Activated naive CD4-positive, alpha-beta T cell treated with anti-CD3 and anti-CD28 coated beads for 36 hours (primary cell): ENCODE measurements at regions not wholly inside any gene's neighbourhood (a gene's known extent, or its start where the extent isn't known, plus 50 kb on each side); places are given as distances from the start of the nearest gene placed in this dataset.

Experiments used
- CTCF ChIA-PET: fragments of 350-600 bp; sonication (Branson Sonifier 250); formaldehyde crosslinking; loops from one replicate; lab custom pipeline; 2021; ENCODE audit warnings: antibody characterized with exemption; lab: Charles Lee
- DNase-seq: peaks from one replicate; pipeline ENCODE4 v3.0.0-alpha.2; 2020
- H3K27ac Mint-ChIP-seq: one replicate; pipeline ENCODE4 v1.8.0; 2021; ENCODE audit warnings: mild to moderate bottlenecking, mixed read lengths
- H3K27me3 Mint-ChIP-seq: one replicate; pipeline ENCODE4 v1.8.0; 2021; ENCODE audit warnings: low read depth, mixed read lengths
- H3K36me3 Mint-ChIP-seq: one replicate; pipeline ENCODE4 v1.8.0; 2021; ENCODE audit warnings: low read depth, mixed read lengths
- H3K4me1 Mint-ChIP-seq: one replicate; pipeline ENCODE4 v1.8.0; 2021; ENCODE audit warnings: low read depth, mixed read lengths
- H3K4me3 Mint-ChIP-seq: one replicate; pipeline ENCODE4 v1.8.0; 2021; ENCODE audit warnings: mild to moderate bottlenecking, moderate library complexity, mixed read lengths
- H3K9me3 Mint-ChIP-seq: one replicate; pipeline ENCODE4 v1.8.0; 2021; ENCODE audit warnings: mixed read lengths
- intact Hi-C: fragments of 100-400 bp; cut with micrococcal nuclease; formaldehyde crosslinking; loops from one replicate; pipeline ENCODE4 v1.15.1; 2023

DNA sequence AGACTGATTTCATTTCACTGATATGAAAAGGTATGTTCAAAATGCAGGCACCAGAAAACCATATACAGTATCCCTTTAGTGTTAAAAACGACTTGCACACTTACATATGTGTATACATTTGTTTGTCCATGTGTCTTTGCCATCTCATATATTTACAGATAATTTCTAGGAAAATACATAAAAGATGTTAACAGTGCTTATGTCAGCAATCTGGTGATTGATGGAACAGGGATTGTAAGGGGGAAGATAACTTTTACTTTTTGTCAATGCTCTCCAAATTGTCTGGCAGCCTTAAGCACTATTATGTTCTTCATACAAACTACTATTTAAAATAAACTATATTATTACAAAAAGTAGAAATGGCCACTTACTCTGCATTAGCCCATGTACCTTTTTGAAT is 238.5 kb upstream of the DEFB112 start:
- no peaks in the 10 kb centered on the region for H3K36me3 Mint-ChIP-seq
- H3K27ac Mint-ChIP-seq, result no peak overlapping the region
- H3K4me1 Mint-ChIP-seq, result no peaks in the 10 kb centered on the region
- intact Hi-C loops, result no loop called here
- no peaks in the 10 kb centered on the region for H3K27me3 Mint-ChIP-seq
- H3K4me3 Mint-ChIP-seq, result no peak overlapping the region
- DNase-seq, result no peak
- H3K9me3 Mint-ChIP-seq, result no peaks in the 10 kb centered on the region
- CTCF ChIA-PET, result no interaction called here

DNA sequence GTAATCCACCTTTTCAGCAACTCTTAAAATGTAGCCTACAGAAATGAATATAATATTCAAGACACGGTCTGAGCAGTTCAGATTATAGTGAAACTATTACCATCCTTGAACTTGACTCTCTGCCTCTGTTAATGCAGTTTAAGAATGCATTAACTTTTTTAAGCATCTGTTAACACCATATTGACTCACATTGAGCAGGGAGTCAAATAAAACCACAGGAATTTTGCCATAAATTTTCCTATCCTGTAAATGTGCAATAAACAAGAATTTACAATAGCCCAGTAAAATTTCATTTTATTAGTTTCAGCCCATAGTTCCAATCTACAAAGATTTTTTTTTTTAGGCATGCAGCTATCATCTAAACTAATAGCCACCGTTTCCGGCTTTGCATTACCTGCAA is 239.2 kb upstream of the DEFB112 start:
- CTCF ChIA-PET, result no interaction called here
- Mint-ChIP-seq H3K9me3 (no peaks in the 10 kb centered on the region), H3K4me1 (no peaks in the 10 kb centered on the region), H3K27ac (no peak overlapping the region), H3K27me3 (no peaks in the 10 kb centered on the region), H3K4me3 (no peak overlapping the region), H3K36me3 (no peaks in the 10 kb centered on the region)
- intact Hi-C loops, result no loop called here
- no peak for DNase-seq

GRCh38 chr6:50289366-50289765 is 239.6 kb upstream of the DEFB112 start:
- H3K27me3 Mint-ChIP-seq, result no peaks in the 10 kb centered on the region
- no peak overlapping the region for H3K27ac Mint-ChIP-seq
- no peak overlapping the region for H3K4me3 Mint-ChIP-seq
- no peaks in the 10 kb centered on the region for H3K4me1 Mint-ChIP-seq
- CTCF ChIA-PET, result interaction anchor here (0.6 kb wide), 1 partner anchor 145 kb away, joined by 4 read pairs; no protein-coding TSS in a partner anchor
- H3K36me3 Mint-ChIP-seq, result no peaks in the 10 kb centered on the region
- DNase-seq, result no peak
- H3K9me3 Mint-ChIP-seq, result no peaks in the 10 kb centered on the region
- intact Hi-C loops, result no loop called here

DNA sequence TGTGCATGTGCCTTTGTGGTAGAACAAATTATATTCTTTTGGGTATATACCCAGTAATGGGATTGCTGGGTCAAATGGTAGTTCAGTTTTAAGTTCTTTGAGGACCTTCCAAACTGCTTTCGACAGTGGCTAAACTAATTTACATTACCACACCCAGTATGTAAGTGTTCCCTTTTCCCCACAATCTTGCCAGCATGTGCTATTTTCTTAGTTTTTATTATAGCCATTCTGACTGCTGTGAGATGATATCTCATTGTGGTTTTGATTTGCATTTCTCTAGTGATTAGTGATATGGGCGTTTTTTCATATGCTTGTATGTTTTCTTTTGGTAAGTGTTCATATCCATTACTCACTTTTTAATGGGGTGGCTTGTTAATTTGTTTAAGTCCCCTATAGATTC is 251.6 kb upstream of the DEFB112 start:
- Mint-ChIP-seq H3K27ac (no peak overlapping the region), H3K36me3 (no peaks in the 10 kb centered on the region), H3K9me3 (peaks cover 12% of the 10 kb centered on the region), H3K4me3 (no peak overlapping the region), H3K27me3 (no peaks in the 10 kb centered on the region), H3K4me1 (no peaks in the 10 kb centered on the region)
- intact Hi-C loops, result no loop called here
- no peak for DNase-seq
- CTCF ChIA-PET, result no interaction called here

DNA sequence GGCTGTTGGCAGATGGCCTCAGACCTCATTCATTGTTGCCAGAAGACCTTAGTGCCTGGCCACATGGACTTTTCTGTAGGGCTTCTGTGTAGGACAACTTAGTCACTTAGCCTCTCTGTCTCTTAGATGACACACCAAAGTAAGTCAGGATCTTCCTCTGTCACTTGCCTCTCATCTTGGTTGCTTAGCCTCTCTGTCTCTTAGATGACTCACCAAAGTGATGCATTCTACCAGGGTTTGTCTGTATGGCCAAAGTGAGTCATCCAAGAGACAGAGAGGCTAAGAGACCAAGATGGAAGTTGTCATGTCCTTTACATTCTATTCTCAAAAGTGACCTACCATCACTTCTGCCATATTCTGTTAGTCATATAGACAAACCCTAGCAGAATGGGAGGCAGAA is 255.9 kb upstream of the DEFB112 start:
- Mint-ChIP-seq H3K27ac (no peak overlapping the region), H3K4me1 (no peaks in the 10 kb centered on the region), H3K27me3 (no peaks in the 10 kb centered on the region), H3K4me3 (no peak overlapping the region), H3K36me3 (no peaks in the 10 kb centered on the region), H3K9me3 (peaks cover 9% of the 10 kb centered on the region)
- DNase-seq, result no peak
- CTCF ChIA-PET, result interaction anchor here (0.6 kb wide), 1 partner anchor 25 kb away, joined by 3 read pairs; no protein-coding TSS in a partner anchor
- intact Hi-C loops, result no loop called here

GRCh38 chr6:50318536-50318935 is 268.8 kb upstream of the DEFB112 start:
- CTCF ChIA-PET, result no interaction called here
- Mint-ChIP-seq H3K27ac (no peak overlapping the region), H3K27me3 (no peaks in the 10 kb centered on the region), H3K9me3 (peaks cover 5% of the 10 kb centered on the region), H3K36me3 (no peaks in the 10 kb centered on the region), H3K4me3 (no peak overlapping the region), H3K4me1 (no peaks in the 10 kb centered on the region)
- no peak for DNase-seq
- intact Hi-C loops, result no loop called here

- Mint-ChIP-seq H3K27ac (no peak overlapping the region), H3K36me3 (no peaks in the 10 kb centered on the region), H3K27me3 (no peaks in the 10 kb centered on the region), H3K4me3 (no peak overlapping the region), H3K9me3 (peaks cover 11% of the 10 kb centered on the region), H3K4me1 (no peaks in the 10 kb centered on the region)
- CTCF ChIA-PET, result interaction anchor here (0.6 kb wide), 1 partner anchor 25 kb away, joined by 3 read pairs; no protein-coding TSS in a partner anchor
- no peak for DNase-seq
- intact Hi-C loops, result no loop called here
Observed at GRCh38 chr6:50330347-50330746, 280.6 kb upstream of the DEFB112 start.

GRCh38 chr6:50330963-50331362 is 281.2 kb upstream of the DEFB112 start:
- peaks cover 10% of the 10 kb centered on the region for H3K9me3 Mint-ChIP-seq
- CTCF ChIA-PET, result interaction anchor here (0.6 kb wide), 1 partner anchor 25 kb away, joined by 3 read pairs; no protein-coding TSS in a partner anchor
- H3K4me3 Mint-ChIP-seq, result no peak overlapping the region
- no peak overlapping the region for H3K27ac Mint-ChIP-seq
- no peak for DNase-seq
- no peaks in the 10 kb centered on the region for H3K27me3 Mint-ChIP-seq
- intact Hi-C loops, result no loop called here
- no peaks in the 10 kb centered on the region for H3K4me1 Mint-ChIP-seq
- H3K36me3 Mint-ChIP-seq, result no peaks in the 10 kb centered on the region

- intact Hi-C loops, result no loop called here
- H3K4me1 Mint-ChIP-seq, result no peaks in the 10 kb centered on the region
- no peaks in the 10 kb centered on the region for H3K27me3 Mint-ChIP-seq
- H3K4me3 Mint-ChIP-seq, result no peak overlapping the region
- H3K27ac Mint-ChIP-seq, result no peak overlapping the region
- H3K9me3 Mint-ChIP-seq, result peaks cover 7% of the 10 kb centered on the region
- CTCF ChIA-PET, result no interaction called here
- no peak for DNase-seq
- no peaks in the 10 kb centered on the region for H3K36me3 Mint-ChIP-seq
Observed at GRCh38 chr6:50333696-50334095, 284.0 kb upstream of the DEFB112 start.

DNA sequence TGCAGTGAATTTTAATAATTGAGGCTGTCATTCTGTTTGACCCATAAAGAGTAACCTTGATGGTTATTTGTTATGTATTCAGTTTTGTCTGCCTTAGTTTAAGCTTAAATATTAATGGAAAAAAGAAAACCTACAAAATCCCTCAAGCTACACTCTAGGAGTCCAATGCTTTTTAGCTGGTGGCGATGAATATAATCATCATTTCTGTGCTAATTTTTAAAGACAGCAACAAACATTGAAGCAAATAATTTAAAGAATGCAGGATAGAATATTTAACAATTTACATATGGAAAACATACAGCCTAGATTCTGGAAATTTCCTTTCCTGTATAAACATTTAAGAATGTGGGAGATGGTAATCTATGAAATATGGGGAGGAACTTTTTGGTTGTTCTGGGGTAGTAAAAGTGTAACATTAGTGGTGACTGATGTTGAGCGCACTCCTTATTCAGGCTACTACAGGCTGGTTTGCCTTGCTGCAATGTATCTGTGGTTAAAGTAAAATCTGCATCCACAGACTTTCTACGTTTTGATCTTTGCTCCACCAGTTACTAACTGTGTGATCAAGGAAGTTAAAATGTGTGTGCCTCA is 287.9 kb upstream of the DEFB112 start:
- Mint-ChIP-seq H3K36me3 (no peaks in the 10 kb centered on the region), H3K4me3 (no peak overlapping the region), H3K4me1 (no peaks in the 10 kb centered on the region), H3K27me3 (no peaks in the 10 kb centered on the region), H3K9me3 (peaks cover 9% of the 10 kb centered on the region), H3K27ac (no peak overlapping the region)
- intact Hi-C loops, result no loop called here
- CTCF ChIA-PET, result no interaction called here
- no peak for DNase-seq

GRCh38 chr6:50353603-50354002 is 303.9 kb upstream of the DEFB112 start:
- H3K36me3 Mint-ChIP-seq, result no peaks in the 10 kb centered on the region
- intact Hi-C loops, result no loop called here
- H3K27me3 Mint-ChIP-seq, result no peaks in the 10 kb centered on the region
- DNase-seq, result no peak
- CTCF ChIA-PET, result no interaction called here
- no peak overlapping the region for H3K27ac Mint-ChIP-seq
- no peaks in the 10 kb centered on the region for H3K4me1 Mint-ChIP-seq
- H3K4me3 Mint-ChIP-seq, result no peak overlapping the region
- peaks cover 7% of the 10 kb centered on the region for H3K9me3 Mint-ChIP-seq

DNA sequence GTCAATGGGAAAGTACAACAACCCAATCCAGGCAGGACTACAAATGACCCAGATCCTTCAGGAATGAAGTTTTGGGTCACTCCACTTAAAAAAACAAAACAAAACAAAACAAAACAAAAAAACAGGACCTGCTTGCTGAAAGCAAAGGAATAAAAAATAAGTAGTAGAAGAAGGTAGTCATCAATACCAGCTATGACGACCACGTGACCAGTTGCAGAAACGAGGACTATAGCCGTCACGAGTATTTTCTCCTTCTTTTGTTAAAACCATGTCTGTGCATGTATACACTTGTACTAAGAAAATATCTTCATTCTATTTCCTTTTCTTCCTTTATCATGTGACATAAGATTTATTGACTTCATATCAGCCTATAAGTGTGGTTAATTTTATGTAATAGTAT is 308.4 kb upstream of the DEFB112 start:
- Mint-ChIP-seq H3K27me3 (no peaks in the 10 kb centered on the region), H3K9me3 (peaks cover 7% of the 10 kb centered on the region), H3K4me3 (no peak overlapping the region), H3K27ac (no peak overlapping the region), H3K4me1 (no peaks in the 10 kb centered on the region), H3K36me3 (no peaks in the 10 kb centered on the region)
- DNase-seq, result no peak
- intact Hi-C loops, result no loop called here
- CTCF ChIA-PET, result no interaction called here

DNA sequence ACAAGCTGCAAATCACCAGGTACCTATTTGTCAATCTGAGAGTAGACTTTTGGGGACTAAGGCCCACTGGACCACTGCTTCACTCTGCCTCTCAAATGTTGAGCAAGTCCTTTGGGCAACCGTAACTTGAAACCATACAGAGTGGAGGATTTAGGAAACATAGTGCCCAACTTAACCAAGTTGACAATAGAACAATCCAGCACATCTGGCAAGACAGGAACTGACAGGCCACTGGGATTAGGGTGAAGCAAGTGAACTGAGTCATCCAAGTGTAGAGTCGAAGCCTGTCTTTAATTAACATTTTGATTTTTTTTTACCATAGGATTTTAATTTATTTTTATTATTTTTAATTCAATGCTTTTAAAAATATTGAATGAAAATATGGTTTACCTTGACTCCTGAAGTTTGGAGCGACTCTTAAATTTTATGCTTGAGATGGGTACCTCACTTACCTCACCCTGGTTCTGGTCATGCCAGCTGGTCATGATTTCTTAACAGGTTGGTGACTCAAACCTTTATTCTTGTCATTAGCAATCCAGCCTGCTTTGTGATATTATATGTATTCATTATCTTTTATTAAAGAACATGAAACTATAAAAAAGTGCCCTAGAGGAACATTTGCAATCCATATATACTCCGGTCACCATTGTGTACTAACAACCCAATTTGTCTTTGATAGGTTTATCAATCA is 312.1 kb upstream of the DEFB112 start:
- intact Hi-C loops, result no loop called here
- no peaks in the 10 kb centered on the region for H3K4me1 Mint-ChIP-seq
- H3K27me3 Mint-ChIP-seq, result no peaks in the 10 kb centered on the region
- CTCF ChIA-PET, result no interaction called here
- H3K9me3 Mint-ChIP-seq, result peaks cover 1% of the 10 kb centered on the region
- DNase-seq, result no peak
- no peaks in the 10 kb centered on the region for H3K36me3 Mint-ChIP-seq
- H3K4me3 Mint-ChIP-seq, result no peak overlapping the region
- no peak overlapping the region for H3K27ac Mint-ChIP-seq
